ENCODE measurements at regions not wholly inside any gene's neighbourhood (a gene's known extent, or its start where the extent isn't known, plus 50 kb on each side); places are given as distances from the start of the nearest gene placed in this dataset.

DNA sequence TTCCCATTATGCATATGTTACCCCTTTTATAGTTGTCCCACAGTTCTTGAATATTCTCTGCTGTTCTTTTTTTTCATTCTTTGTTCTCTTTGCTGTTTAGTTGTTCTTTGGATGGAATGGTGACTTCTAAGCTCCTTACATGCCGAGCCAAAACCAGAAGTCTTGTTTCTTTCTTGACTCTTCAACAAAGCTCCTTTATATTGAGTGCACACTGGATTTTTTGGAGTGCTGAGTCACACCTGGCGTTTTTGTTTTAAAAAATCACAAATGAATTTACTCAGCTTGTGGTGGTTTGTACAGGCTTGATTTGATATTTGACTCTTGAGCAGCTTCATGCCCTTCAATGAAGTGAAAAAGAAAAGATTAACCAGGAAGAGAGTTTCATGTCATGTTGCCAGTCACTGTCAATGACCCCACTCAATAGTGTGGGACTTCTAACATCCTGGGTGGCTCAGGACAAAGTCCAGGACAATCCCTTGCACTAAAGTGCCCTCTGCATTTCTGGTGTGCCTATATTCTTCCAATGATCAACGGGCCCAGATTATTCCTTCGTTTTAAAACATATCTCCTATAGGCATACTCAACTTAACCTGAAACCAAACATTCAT lies 112.4 kb upstream of the SLC38A4 start:
- no peaks in the 10 kb centered on the region for H3K36me3 ChIP-seq (replicated peaks; ENCODE audit: low read depth, low read length)
- no peaks in the 10 kb centered on the region for H3K79me2 ChIP-seq (ENCODE audit: low read length)
- no peak overlapping the region for H3K4me3 ChIP-seq (ENCODE audit: low read length)
- H3K4me1 ChIP-seq (ENCODE audit: low read length) = 0 out of 2 replicates have a peak, but pooled peaks cover 5% of the 10 kb centered on the region
- no peak overlapping the region for H3K9ac ChIP-seq (ENCODE audit: low read length)
- no peaks in the 10 kb centered on the region for H4K20me1 ChIP-seq (ENCODE audit: insufficient read depth, low read length)
- peaks cover 5% of the 10 kb centered on the region; the same call in 1 of the 2 replicates for H3K27me3 ChIP-seq (ENCODE audit: low read depth, low read length)
- no peak overlapping the region for H3K4me2 ChIP-seq (ENCODE audit: low read length)
- H2AFZ ChIP-seq (ENCODE audit: low read depth, low read length) = no peak overlapping the region
- H3K9me3 ChIP-seq (ENCODE audit: insufficient read depth, low read length) = no peaks in the 10 kb centered on the region
- no peak overlapping the region for H3K27ac ChIP-seq (ENCODE audit: low read length)
- TF ChIP-seq, protein P1, sequence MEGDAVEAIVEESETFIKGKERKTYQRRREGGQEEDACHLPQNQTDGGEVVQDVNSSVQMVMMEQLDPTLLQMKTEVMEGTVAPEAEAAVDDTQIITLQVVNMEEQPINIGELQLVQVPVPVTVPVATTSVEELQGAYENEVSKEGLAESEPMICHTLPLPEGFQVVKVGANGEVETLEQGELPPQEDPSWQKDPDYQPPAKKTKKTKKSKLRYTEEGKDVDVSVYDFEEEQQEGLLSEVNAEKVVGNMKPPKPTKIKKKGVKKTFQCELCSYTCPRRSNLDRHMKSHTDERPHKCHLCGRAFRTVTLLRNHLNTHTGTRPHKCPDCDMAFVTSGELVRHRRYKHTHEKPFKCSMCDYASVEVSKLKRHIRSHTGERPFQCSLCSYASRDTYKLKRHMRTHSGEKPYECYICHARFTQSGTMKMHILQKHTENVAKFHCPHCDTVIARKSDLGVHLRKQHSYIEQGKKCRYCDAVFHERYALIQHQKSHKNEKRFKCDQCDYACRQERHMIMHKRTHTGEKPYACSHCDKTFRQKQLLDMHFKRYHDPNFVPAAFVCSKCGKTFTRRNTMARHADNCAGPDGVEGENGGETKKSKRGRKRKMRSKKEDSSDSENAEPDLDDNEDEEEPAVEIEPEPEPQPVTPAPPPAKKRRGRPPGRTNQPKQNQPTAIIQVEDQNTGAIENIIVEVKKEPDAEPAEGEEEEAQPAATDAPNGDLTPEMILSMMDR (IDR thresholded peaks at IDR 0.05; ENCODE audit: low read depth, low read length) = no peak
- no peak for TF ChIP-seq EZH2phosphoT487 (IDR thresholded peaks at IDR 0.05; ENCODE audit: low read depth)

DNA sequence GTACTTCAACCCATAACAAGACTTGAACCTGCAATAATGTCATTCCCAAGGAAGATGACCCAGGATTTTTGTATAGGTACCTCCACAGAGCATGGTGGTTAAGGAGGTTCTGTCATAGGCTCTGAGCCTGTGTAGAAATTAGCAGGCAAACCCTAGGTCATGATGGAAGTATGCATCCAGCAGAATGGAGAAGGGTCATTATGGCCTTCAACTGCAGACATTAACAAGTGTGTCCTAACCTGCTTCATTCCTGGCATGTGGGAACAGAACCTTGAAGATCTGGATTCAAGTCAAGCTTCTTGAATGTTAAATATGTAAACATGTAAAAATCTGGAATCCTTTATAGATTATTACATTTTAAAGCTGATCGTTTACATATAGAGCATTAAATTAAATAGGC lies 116.2 kb upstream of the SLC38A4 start:
- Histone ChIP-seq H3K79me2 (ENCODE audit: low read length) (no peaks in the 10 kb centered on the region), H3K4me2 (ENCODE audit: low read length) (no peak overlapping the region), H3K27me3 (ENCODE audit: low read depth, low read length) (no peaks in the 10 kb centered on the region), H3K4me1 (ENCODE audit: low read length) (0 out of 2 replicates have a peak, but pooled peaks cover 5% of the 10 kb centered on the region), H4K20me1 (ENCODE audit: insufficient read depth, low read length) (no peaks in the 10 kb centered on the region), H2AFZ (ENCODE audit: low read depth, low read length) (no peak overlapping the region), H3K36me3 (replicated peaks; ENCODE audit: low read depth, low read length) (no peaks in the 10 kb centered on the region), H3K9ac (ENCODE audit: low read length) (no peak overlapping the region), H3K9me3 (ENCODE audit: insufficient read depth, low read length) (no peaks in the 10 kb centered on the region), H3K4me3 (ENCODE audit: low read length) (no peak overlapping the region), H3K27ac (ENCODE audit: low read length) (no peak overlapping the region)
- TF ChIP-seq, protein P1 (IDR thresholded peaks at IDR 0.05; ENCODE audit: low read depth, low read length) = no peak
- no peak for TF ChIP-seq EZH2phosphoT487 (IDR thresholded peaks at IDR 0.05; ENCODE audit: low read depth)

GRCh38 chr12:46942579-46942978 lies 116.8 kb upstream of the SLC38A4 start:
- Histone ChIP-seq H3K9me3 (ENCODE audit: insufficient read depth, low read length) (no peaks in the 10 kb centered on the region), H3K79me2 (ENCODE audit: low read length) (no peaks in the 10 kb centered on the region), H3K4me2 (ENCODE audit: low read length) (no peak overlapping the region), H3K27me3 (ENCODE audit: low read depth, low read length) (no peaks in the 10 kb centered on the region), H3K4me3 (ENCODE audit: low read length) (no peak overlapping the region), H3K27ac (ENCODE audit: low read length) (no peak overlapping the region), H3K9ac (ENCODE audit: low read length) (no peak overlapping the region), H3K36me3 (replicated peaks; ENCODE audit: low read depth, low read length) (no peaks in the 10 kb centered on the region), H4K20me1 (ENCODE audit: insufficient read depth, low read length) (no peaks in the 10 kb centered on the region), H2AFZ (ENCODE audit: low read depth, low read length) (no peak overlapping the region), H3K4me1 (ENCODE audit: low read length) (0 out of 2 replicates have a peak, but pooled peaks cover 5% of the 10 kb centered on the region)
- TF ChIP-seq, protein P1 (IDR thresholded peaks at IDR 0.05; ENCODE audit: low read depth, low read length) = no peak
- no peak for TF ChIP-seq EZH2phosphoT487 (IDR thresholded peaks at IDR 0.05; ENCODE audit: low read depth)

GRCh38 chr12:46944088-46944487 lies 118.3 kb upstream of the SLC38A4 start:
- H3K27ac ChIP-seq (ENCODE audit: low read length) = no peak overlapping the region
- no peak overlapping the region for H3K9ac ChIP-seq (ENCODE audit: low read length)
- H3K79me2 ChIP-seq (ENCODE audit: low read length) = no peaks in the 10 kb centered on the region
- H3K27me3 ChIP-seq (ENCODE audit: low read depth, low read length) = no peaks in the 10 kb centered on the region
- no peaks in the 10 kb centered on the region for H3K36me3 ChIP-seq (replicated peaks; ENCODE audit: low read depth, low read length)
- H3K4me2 ChIP-seq (ENCODE audit: low read length) = no peak overlapping the region
- TF ChIP-seq EZH2phosphoT487 (IDR thresholded peaks at IDR 0.05; ENCODE audit: low read depth) = no peak
- TF ChIP-seq, protein P1 (IDR thresholded peaks at IDR 0.05; ENCODE audit: low read depth, low read length) = peak; percentile 32
- no peaks in the 10 kb centered on the region for H3K9me3 ChIP-seq (ENCODE audit: insufficient read depth, low read length)
- no peak overlapping the region for H3K4me3 ChIP-seq (ENCODE audit: low read length)
- H2AFZ ChIP-seq (ENCODE audit: low read depth, low read length) = no peak overlapping the region
- H4K20me1 ChIP-seq (ENCODE audit: insufficient read depth, low read length) = no peaks in the 10 kb centered on the region
- no peaks in the 10 kb centered on the region for H3K4me1 ChIP-seq (ENCODE audit: low read length)
